Skin of body (tissue), 1 donor: ENCODE measurements at regions not wholly inside any gene's neighbourhood (a gene's known extent, or its start where the extent isn't known, plus 50 kb on each side); places are given as distances from the start of the nearest gene placed in this dataset.
"Not testable (repeated sequence)": the region's sequence is repeated elsewhere in the genome, so short reads cannot be mapped to it uniquely, and the experiment has no call there.

ENCODE experiments used
- DNase-seq: peaks from one replicate; lab custom pipeline; 2025; lab: John Stamatoyannopoulos, UW

- no peak for DNase-seq
Measured at GRCh38 chr6:11384531-11385309, 152.3 kb upstream of the NEDD9 start.

- no peak for DNase-seq
Measured at GRCh38 chr6:11381801-11382513, 149.5 kb upstream of the NEDD9 start.

- no peak for DNase-seq
Measured at GRCh38 chr6:11380969-11381744, 148.7 kb upstream of the NEDD9 start.

GRCh38 chr6:11380549-11380948, 148.1 kb upstream of the NEDD9 start:
- no peak for DNase-seq

GRCh38 chr6:11379805-11380204, 147.3 kb upstream of the NEDD9 start:
- no peak for DNase-seq

GRCh38 chr6:11378639-11379038, 146.2 kb upstream of the NEDD9 start:
- DNase-seq: no peak

- DNase-seq: no peak
Measured at GRCh38 chr6:11374036-11375010, 141.9 kb upstream of the NEDD9 start.

- no peak for DNase-seq
Measured at GRCh38 chr6:11373208-11373607, 140.7 kb upstream of the NEDD9 start.

- DNase-seq: not testable (repeated sequence)
Measured at GRCh38 chr6:11372186-11372790, 139.8 kb upstream of the NEDD9 start.

- no peak for DNase-seq
Measured at GRCh38 chr6:11370191-11371018, 137.9 kb upstream of the NEDD9 start.

GRCh38 chr6:11368760-11369159, 136.3 kb upstream of the NEDD9 start:
- no peak for DNase-seq

- no peak for DNase-seq
Measured at GRCh38 chr6:11368264-11368663, 135.8 kb upstream of the NEDD9 start.

GRCh38 chr6:11367638-11368199, 135.3 kb upstream of the NEDD9 start:
- no peak for DNase-seq

- DNase-seq: no peak
Measured at GRCh38 chr6:11366934-11367637, 134.6 kb upstream of the NEDD9 start.

GRCh38 chr6:11366183-11366933, 133.9 kb upstream of the NEDD9 start:
- no peak for DNase-seq

GRCh38 chr6:11364971-11365397, 132.5 kb upstream of the NEDD9 start:
- no peak for DNase-seq

GRCh38 chr6:11363881-11364576, 131.6 kb upstream of the NEDD9 start:
- no peak for DNase-seq
